Lung (tissue), 11 donors: ENCODE measurements at regions not wholly inside any gene's neighbourhood (a gene's known extent, or its start where the extent isn't known, plus 50 kb on each side); places are given as distances from the start of the nearest gene placed in this dataset.

Source experiments
- ATAC-seq: fragments of 200-7000 bp; cut with Tn5 transposase; one replicate; pipeline ENCODE4 v1.9.1; 2020; ENCODE audit warnings: moderate number of reproducible peaks; ENCODE audit not compliant: insufficient read depth, low FRiP score
- DNase-seq, 3 donors: peaks; one replicate each; pipeline ENCODE4 v3.0.0-alpha.2; 2013 to 2017
- H3K27ac ChIP-seq, 2 donors: one replicate each; pipeline ENCODE4 v1.5.1; 2013; ENCODE audit warnings: mild to moderate bottlenecking in 2 of 2, moderate library complexity in 2 of 2, control low read depth in 1 of 2, inconsistent platforms in 1 of 2, low read depth in 1 of 2, low read length in 1 of 2
- H3K27me3 ChIP-seq, 3 donors: one replicate each; pipeline ENCODE4 v1.5.1; 2013; ENCODE audit warnings: low read length in 2 of 3; ENCODE audit not compliant: control insufficient read depth in 3 of 3, insufficient read depth in 3 of 3
- H3K36me3 ChIP-seq, 4 donors: one replicate each; pipeline ENCODE4 v1.5.1; 2013; ENCODE audit warnings: low read length in 4 of 4, mild to moderate bottlenecking in 1 of 4, moderate library complexity in 1 of 4; ENCODE audit not compliant: control insufficient read depth in 4 of 4, insufficient read depth in 4 of 4
- H3K4me1 ChIP-seq, 5 donors: one replicate each; pipeline ENCODE4 v1.5.1; 2013; ENCODE audit warnings: low read length in 5 of 5, mild to moderate bottlenecking in 2 of 5, moderate library complexity in 1 of 5; ENCODE audit not compliant: control insufficient read depth in 5 of 5, insufficient read depth in 5 of 5
- H3K4me3 ChIP-seq: one replicate; pipeline ENCODE4 v1.5.1; 2013; ENCODE audit warnings: mild to moderate bottlenecking, control low read depth, moderate library complexity
- H3K9ac ChIP-seq, 2 donors: one replicate each; pipeline ENCODE4 v1.5.1; 2013; ENCODE audit warnings: low read length in 2 of 2, control low read depth in 1 of 2; ENCODE audit not compliant: insufficient read depth in 1 of 2
- H3K9me3 ChIP-seq, 4 donors: one replicate each; pipeline ENCODE4 v1.5.1; 2013; ENCODE audit warnings: low read length in 3 of 4, mild to moderate bottlenecking in 1 of 4, moderate library complexity in 1 of 4; ENCODE audit not compliant: control insufficient read depth in 4 of 4, insufficient read depth in 3 of 4
- WGBS, 2 donors: extraction: QIAGEN DNeasy Blood & Tissue Kit; methylation state at CpG; one replicate each; pipeline ENCODE4 v1.1.7; 2013; 5-methylcytosine and 5-hydroxymethylcytosine counted together
- TF ChIP-seq, protein P1 (sequence below): IDR thresholded peaks from 2 replicates; pipeline ENCODE4 v1.5.1; 2012; ENCODE audit warnings: mild to moderate bottlenecking; ENCODE audit errors: control extremely low read depth, extremely low read depth
- donor health status: control.
- donor health status: control.
- donor health status: Bipolar disorder and iron deficiency.
- donor health status: healthy.
- donor health status: DM: yes; HTN: yes; CAD: no.

- no peaks in the 10 kb centered on the region for H3K27me3 ChIP-seq
- no peaks in the 10 kb centered on the region for H3K36me3 ChIP-seq
- WGBS, 2 donors: 87 to 96% methylated on average over 1 of the region's 1 CpG
- H3K9me3 ChIP-seq: no peaks in the 10 kb centered on the region
- ATAC-seq: no peak
- TF ChIP-seq, protein P1, sequence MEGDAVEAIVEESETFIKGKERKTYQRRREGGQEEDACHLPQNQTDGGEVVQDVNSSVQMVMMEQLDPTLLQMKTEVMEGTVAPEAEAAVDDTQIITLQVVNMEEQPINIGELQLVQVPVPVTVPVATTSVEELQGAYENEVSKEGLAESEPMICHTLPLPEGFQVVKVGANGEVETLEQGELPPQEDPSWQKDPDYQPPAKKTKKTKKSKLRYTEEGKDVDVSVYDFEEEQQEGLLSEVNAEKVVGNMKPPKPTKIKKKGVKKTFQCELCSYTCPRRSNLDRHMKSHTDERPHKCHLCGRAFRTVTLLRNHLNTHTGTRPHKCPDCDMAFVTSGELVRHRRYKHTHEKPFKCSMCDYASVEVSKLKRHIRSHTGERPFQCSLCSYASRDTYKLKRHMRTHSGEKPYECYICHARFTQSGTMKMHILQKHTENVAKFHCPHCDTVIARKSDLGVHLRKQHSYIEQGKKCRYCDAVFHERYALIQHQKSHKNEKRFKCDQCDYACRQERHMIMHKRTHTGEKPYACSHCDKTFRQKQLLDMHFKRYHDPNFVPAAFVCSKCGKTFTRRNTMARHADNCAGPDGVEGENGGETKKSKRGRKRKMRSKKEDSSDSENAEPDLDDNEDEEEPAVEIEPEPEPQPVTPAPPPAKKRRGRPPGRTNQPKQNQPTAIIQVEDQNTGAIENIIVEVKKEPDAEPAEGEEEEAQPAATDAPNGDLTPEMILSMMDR: no peak
- no peak overlapping the region for H3K9ac ChIP-seq
- H3K27ac ChIP-seq: no peak overlapping the region
- DNase-seq: no peak
- no peaks in the 10 kb centered on the region for H3K4me1 ChIP-seq
- no peak overlapping the region for H3K4me3 ChIP-seq
Observed at GRCh38 chr2:41605311-41605710, 442.5 kb upstream of the PKDCC start.

- ATAC-seq: no peak
- Histone ChIP-seq H3K36me3 (no peaks in the 10 kb centered on the region), H3K4me3 (no peak overlapping the region), H3K9me3 (no peaks in the 10 kb centered on the region), H3K4me1 (no peaks in the 10 kb centered on the region), H3K9ac (no peak overlapping the region), H3K27ac (no peak overlapping the region), H3K27me3 (no peaks in the 10 kb centered on the region)
- DNase-seq: no peak
- TF ChIP-seq, protein P1: no peak
Observed at GRCh38 chr2:41605914-41606313, 441.9 kb upstream of the PKDCC start.

- H3K9me3 ChIP-seq: no peaks in the 10 kb centered on the region
- peak overlapping the region; percentile 50 to 53 for H3K27ac ChIP-seq
- no peak overlapping the region for H3K4me3 ChIP-seq
- H3K36me3 ChIP-seq: no peaks in the 10 kb centered on the region
- 58 to 74% methylated on average over 6 of the region's 6 CpGs for WGBS, 2 donors
- H3K4me1 ChIP-seq: no peaks in the 10 kb centered on the region
- H3K27me3 ChIP-seq: no peaks in the 10 kb centered on the region
- DNase-seq: peak in 1 of 3 donors; percentile 6
- H3K9ac ChIP-seq: no peak overlapping the region
- ATAC-seq: no peak
- TF ChIP-seq, protein P1: no peak
Observed at GRCh38 chr2:41610501-41611190, 437.2 kb upstream of the PKDCC start.

DNA sequence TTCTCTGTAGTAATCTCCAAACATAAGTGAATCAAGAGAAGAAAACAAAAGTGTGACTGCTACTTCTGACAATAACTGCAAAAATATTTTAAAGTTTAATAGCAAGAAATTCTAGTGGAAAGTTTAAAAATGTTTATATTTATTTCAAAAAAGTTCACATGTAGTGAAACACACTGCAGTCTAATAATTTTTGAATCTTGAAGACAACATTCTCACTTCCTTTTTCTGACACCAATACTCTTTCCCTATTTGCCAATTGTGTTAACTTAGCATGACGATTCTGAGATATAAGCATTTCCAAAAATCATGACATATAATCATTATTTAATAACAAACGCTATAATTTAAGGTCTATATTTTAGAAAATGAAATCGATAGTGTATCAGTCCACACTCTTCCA is 429.1 kb upstream of the PKDCC start:
- Histone ChIP-seq H3K4me1 (no peaks in the 10 kb centered on the region), H3K36me3 (no peaks in the 10 kb centered on the region), H3K9ac (no peak overlapping the region), H3K9me3 (no peaks in the 10 kb centered on the region), H3K27ac (no peak overlapping the region), H3K4me3 (no peak overlapping the region), H3K27me3 (no peaks in the 10 kb centered on the region)
- 68 to 79% methylated on average over 3 of the region's 3 CpGs for WGBS, 2 donors
- DNase-seq (no peak), ATAC-seq (no peak)
- TF ChIP-seq, protein P1: no peak
